GM12874 (cell line): ENCODE measurements at regions not wholly inside any gene's neighbourhood (a gene's known extent, or its start where the extent isn't known, plus 50 kb on each side); places are given as distances from the start of the nearest gene placed in this dataset.

ENCODE experiments used
- TF ChIP-seq, protein P1 (sequence below): IDR thresholded peaks from 2 replicates; pipeline ENCODE4 v1.5.1; 2011; ENCODE audit warnings: low read depth, mild to moderate bottlenecking, control low read depth, low read length, moderate library complexity; ENCODE audit not compliant: insufficient read depth

DNA sequence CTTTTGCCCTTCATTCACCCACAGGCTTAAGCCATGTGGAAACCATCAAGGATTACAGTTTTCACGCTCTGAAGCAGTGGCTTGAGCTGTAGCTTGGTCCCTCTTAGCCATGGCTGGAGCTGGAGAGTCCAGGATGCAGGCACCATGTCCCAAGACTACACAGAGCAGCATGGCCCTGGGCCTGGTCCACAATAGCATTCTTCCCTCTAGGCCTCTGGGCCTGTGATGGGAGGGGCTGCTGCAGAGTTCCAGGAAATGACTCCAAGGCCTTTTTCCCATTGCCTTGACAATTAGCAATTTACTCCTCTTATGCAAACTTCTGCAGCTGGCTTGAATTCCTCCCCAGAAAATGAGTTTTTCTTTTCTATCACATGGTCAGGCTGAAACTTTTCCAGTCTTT lies 211.3 kb downstream of the RERGL start:
- TF ChIP-seq, protein P1, sequence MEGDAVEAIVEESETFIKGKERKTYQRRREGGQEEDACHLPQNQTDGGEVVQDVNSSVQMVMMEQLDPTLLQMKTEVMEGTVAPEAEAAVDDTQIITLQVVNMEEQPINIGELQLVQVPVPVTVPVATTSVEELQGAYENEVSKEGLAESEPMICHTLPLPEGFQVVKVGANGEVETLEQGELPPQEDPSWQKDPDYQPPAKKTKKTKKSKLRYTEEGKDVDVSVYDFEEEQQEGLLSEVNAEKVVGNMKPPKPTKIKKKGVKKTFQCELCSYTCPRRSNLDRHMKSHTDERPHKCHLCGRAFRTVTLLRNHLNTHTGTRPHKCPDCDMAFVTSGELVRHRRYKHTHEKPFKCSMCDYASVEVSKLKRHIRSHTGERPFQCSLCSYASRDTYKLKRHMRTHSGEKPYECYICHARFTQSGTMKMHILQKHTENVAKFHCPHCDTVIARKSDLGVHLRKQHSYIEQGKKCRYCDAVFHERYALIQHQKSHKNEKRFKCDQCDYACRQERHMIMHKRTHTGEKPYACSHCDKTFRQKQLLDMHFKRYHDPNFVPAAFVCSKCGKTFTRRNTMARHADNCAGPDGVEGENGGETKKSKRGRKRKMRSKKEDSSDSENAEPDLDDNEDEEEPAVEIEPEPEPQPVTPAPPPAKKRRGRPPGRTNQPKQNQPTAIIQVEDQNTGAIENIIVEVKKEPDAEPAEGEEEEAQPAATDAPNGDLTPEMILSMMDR = no peak

DNA sequence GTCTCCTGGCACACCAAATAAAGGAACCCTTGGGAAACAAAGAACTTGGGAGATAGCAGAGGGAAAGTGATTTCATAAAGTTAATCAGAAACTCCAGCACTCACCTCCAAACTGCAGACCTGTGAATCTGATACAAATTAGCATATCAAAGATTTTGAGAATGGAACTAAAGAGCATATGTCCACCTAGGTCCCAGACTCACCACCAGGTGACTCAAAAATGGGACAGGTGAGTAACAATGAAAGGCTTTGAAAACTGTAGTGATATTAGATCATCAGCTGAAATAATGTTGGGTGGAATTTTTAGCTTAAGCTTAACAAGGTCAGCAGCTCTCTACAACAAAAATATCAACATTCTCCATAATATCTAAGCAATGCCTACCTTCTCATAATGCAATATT lies 214.8 kb downstream of the RERGL start:
- TF ChIP-seq, protein P1 = no peak

DNA sequence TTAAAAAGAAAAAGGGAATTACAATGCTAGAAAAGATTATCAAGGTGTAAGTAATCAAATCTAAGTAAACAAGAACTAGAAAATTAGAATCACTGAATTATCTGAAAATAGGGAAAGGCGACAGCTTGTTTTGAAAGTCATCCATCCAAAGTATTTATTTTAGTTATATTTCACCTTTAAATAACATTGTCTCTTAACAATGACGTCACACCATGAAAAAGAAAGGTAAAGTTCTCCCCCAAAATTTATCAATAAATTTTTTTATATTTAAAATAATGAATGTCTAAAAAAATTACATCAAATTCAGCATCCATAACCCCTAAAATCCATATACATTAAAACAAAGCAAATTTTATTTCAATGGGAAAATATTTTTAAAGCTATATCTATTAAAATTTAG lies 223.2 kb downstream of the RERGL start:
- TF ChIP-seq, protein P1 = no peak

DNA sequence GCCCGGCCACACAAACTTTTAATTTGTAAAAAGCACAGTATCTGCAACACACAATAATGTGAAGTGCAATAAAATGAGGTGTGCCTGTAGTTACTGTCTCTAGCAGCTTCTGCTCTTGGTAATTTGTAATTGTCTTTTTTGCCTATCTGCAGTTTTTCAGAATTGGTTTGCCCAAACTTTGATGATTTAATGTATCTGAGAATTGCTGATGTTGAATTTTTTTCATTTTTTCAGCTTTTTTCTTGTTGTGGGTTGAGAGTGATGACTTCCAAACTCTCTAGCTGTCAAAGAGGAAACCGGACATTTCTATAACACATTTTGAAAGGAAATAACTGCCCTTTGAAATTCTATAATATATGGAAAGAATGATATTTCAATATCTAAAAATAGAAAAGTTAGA lies 236.9 kb downstream of the RERGL start:
- TF ChIP-seq, protein P1 = no peak

DNA sequence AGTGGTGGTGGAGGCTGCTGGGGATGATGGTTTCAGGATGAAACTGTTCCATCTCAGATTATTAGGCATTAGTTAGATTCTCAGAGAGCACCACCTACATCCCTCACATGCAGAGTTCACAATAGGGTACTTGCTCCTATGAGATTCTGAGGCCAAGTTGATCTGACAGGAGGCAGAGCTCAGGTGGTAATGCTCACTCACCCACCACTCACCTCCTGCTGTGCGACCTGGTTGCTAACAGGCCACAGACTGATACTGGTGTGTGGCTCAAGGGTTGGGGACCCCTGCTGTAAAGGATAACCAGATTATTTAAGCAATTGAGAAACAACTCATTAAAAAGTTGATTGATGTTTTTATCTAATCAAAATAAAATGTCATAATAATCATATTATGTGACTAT lies 248.5 kb downstream of the RERGL start:
- TF ChIP-seq, protein P1 = no peak

DNA sequence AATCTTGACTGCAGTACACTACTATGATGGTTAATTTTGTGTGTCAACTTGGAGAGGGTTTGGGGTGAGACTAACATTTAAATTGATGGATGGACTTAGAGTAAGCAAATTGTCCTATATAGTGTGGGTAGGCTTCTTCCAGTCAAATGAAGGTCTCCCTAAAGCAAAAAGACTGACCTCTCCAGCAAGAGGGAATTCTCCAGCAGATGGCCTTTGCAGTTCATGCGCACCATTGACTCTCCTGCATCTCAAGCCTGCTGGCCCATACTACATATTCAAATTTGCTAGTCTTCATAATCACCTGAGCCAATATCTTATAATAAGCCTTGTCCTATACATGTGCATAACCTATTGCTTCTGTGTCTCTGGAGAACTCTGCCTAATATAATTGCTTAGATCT lies 260.2 kb downstream of the RERGL start:
- TF ChIP-seq, protein P1 = no peak

DNA sequence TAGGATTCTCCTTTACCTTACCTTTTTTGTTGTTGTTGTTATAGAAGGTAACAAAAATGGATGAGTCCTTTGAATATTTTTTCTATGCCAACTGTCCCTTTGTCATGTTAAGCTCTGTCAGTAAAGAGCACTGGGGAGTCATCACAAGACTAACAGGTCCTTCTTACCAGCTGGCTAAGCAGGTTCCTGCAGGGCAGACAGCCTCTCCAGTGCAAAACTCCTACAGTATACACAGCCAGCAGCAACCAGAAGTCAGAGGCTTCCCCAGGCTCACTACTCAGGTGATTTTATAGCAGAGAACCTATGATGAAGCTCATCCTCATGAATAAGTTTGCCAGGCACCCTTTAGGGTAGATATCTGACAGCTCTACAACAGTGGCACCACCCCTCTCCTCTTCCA lies 271.1 kb downstream of the RERGL start:
- TF ChIP-seq, protein P1 = no peak

DNA sequence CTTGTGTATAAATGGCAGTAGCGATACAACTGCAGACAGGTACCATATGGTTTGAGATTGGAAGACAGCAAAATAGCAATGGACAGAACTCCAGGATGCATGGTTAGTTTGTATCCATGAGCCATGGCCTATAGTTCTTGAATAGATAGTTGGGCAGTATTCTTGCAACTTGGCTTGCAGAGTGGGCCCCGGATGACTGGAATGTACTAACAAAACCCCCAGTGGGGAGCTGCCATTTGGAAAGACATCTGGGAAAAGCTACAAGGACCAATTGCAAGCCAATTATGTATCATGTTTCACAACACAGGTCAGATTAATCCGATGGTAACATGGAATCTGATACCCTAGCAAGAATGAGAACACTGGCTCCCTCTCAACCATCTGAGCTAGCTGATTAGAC lies 279.6 kb downstream of the RERGL start:
- TF ChIP-seq, protein P1 = no peak
